ENCODE measurements at regions not wholly inside any gene's neighbourhood (a gene's known extent, or its start where the extent isn't known, plus 50 kb on each side); places are given as distances from the start of the nearest gene placed in this dataset.
A peak's percentile ranks its signal among the peaks of the same experiment; 100 is the strongest.
"Not testable (repeated sequence)": the region's sequence is repeated elsewhere in the genome, so short reads cannot be mapped to it uniquely, and the experiment has no call there.

DNA sequence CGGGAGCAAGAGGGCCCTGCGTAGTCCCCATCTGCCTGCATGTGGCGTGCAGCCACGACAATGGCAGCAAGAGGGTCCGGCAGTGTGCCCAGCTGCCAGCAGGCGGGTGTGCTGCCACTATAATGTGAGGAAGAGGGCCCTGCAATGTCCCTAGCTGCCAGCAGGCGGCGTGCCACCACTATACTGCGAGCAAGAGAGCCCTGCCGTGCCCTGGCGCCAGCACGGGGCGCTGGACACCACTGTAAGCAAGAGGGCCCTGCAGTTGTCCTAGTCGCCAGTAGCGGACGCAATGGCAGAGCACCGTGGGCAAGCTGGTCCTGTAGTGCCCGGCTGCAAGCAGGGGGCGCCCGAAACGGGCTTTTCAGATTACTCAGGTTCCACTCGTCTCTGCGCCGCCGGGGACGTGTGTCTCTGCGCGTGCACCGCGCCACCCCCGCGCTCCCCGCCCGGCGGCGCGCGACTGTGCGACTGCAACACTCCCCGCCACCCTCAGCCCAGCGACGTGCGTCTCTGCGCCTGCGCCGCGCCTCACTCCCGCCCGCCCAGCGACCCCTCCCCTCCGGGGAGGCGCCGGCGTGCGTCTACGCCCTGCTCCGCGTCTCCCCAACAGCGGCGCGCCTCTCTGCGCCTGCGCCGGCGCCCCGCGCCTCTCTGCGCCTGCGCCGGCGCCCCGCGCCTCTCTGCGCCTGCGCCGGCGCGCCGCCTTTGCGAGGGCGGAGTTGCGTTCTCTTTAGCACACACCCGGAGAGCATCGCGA lies 159.4 kb upstream of the FRG2B start:
- not testable (repeated sequence) for TF ChIP-seq POLR2A, POLR2AphosphoS5, EP300 (IDR thresholded peaks at IDR 0.05)
- TF ChIP-seq, protein P1, sequence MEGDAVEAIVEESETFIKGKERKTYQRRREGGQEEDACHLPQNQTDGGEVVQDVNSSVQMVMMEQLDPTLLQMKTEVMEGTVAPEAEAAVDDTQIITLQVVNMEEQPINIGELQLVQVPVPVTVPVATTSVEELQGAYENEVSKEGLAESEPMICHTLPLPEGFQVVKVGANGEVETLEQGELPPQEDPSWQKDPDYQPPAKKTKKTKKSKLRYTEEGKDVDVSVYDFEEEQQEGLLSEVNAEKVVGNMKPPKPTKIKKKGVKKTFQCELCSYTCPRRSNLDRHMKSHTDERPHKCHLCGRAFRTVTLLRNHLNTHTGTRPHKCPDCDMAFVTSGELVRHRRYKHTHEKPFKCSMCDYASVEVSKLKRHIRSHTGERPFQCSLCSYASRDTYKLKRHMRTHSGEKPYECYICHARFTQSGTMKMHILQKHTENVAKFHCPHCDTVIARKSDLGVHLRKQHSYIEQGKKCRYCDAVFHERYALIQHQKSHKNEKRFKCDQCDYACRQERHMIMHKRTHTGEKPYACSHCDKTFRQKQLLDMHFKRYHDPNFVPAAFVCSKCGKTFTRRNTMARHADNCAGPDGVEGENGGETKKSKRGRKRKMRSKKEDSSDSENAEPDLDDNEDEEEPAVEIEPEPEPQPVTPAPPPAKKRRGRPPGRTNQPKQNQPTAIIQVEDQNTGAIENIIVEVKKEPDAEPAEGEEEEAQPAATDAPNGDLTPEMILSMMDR (IDR thresholded peaks at IDR 0.05): peak in 1 of 2 donors; percentile 9
